HG02588 (cell line): ENCODE measurements at regions not wholly inside any gene's neighbourhood (a gene's known extent, or its start where the extent isn't known, plus 50 kb on each side); places are given as distances from the start of the nearest gene placed in this dataset.

Experiments used
- ATAC-seq: cut with Tn5 transposase; IDR thresholded peaks from one replicate; pipeline ENCODE4 v1.9.1; 2021; ENCODE audit warnings: mild to moderate bottlenecking, moderate library complexity; ENCODE audit not compliant: unreplicated experiment

DNA sequence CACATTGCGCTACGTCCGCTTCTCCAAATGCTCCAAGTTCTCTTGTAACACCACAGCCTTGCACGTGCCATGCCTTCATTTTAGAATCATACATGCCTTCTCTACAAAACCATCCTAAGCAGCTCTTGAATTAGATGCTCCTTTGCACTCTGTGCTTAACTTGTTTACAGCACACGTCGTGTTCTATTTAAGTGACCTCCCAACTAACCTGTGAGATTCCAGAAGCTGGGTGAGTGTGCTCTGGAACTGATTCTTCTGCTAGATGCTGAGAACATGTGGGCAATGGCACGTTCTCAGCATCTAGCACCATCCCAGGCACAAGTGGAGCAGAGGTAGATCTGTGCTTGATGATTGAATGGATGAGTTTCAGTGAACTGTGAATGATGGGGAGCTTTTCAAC lies 100.0 kb upstream of the NEDD9 start:
- ATAC-seq = no peak

DNA sequence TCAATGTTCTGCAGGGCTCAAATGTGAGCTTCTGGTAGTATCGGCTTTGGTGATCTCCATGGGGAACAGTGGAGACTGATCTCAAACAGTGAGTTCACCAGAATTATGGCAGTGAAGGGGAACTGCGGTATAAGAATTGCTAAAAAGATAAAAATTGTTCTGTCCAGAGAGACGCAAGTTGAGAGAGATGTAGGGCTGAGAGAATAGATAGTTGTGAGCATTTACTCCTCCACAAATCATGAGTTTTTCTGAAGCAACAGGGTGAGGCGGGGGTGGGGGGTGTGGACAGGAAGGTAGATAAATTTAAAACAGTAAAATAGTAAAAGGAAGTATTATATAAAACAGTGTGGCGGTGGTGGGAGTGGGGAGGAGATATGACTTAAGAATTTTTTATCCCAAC lies 98.6 kb upstream of the NEDD9 start:
- ATAC-seq = no peak

DNA sequence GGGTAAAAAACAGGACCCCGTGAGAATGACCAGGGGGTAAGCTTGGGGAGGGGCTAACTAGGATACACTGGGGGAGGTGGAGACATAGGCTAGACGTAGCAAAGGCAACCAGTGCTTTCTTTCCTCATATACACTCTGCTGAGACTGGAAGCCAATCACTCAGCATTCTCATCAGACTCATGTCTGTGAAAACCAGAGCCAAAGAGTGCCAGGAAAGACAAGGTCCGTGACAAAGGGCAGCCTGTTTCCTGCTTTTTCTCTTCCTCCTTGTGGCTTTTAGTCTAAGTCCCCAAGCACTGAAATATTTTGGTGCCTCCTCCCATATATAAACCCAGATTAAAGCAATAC lies 97.9 kb upstream of the NEDD9 start:
- ATAC-seq = no peak

DNA sequence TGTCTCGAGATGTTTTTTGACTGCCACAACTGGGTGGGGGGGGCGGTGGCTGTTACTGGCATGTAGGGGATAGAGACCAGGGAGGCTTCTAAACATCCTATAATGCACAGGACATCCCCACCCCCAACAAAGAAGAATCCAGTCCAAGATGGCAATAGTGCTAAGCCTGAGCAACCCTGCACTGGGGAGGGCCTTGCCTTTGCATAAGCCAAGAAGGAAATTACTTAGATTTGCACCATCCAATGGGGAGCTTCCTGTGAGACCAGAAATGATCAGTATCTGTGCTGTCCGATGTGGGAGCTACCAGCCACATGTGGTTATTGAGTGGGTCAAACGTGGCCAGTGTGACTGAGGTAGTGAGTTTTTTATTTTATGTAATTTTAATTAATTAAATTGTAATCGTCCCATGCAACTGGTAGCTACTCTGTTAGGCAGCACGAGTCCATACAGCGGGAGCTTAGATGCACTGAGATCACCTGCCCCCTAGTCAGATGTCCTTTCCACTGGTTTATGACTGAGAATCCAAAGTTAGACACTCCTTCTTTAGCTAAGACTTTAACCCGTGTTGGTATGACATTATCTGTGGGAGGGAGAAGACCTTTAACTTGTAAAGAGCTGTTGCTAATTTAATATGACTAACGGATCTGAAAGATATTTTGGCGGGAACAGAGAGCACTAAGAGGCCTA lies 97.4 kb upstream of the NEDD9 start:
- no peak for ATAC-seq

DNA sequence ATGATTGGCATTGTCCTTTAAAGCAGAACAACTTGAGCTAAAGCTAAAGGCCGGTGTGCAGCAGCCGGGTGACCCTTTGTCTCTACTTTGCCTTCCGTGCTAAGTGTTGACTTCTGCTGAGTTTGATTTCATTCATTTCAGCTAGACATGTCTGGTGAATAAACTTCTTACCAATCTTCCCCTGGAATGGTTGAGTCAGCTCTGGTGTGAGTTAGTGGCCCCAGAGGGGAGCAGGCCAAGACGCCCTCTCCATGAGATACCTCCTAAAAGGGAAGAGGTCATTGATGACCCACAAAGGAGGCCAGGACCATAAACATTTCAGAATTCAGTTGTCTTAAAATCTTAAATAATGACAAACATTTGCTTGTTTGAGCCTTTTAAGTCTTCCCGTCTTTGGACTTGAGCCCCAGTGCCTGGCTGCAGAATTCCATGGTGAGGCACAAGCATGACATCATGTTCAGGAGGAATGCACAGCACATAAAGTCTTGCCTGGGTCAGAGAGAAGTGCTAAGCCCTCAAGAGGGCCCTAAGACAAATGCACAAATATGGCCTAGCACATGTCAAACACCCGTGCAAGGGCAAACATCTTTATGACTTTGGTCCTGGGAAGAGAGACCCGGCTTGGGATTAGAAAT lies 96.3 kb upstream of the NEDD9 start:
- ATAC-seq = no peak

DNA sequence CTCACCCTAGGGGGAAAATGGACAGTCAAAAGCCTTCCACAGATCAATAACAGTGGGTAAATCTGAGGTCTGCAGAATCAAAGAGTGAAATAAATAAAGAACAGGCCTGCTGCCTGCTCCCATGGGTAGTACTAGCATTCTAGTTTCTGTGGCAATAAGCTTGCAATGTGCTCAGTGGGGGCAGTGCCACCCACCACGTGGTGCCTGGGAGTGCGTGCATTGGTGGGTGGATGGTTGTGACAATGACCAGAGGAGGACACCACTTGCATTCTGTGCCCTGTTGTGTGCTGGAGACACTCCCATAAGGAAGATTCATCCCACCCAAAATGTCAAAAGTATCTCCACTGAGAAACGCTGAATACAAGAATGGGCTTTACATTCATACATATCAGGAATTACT lies 95.5 kb upstream of the NEDD9 start:
- ATAC-seq = no peak

DNA sequence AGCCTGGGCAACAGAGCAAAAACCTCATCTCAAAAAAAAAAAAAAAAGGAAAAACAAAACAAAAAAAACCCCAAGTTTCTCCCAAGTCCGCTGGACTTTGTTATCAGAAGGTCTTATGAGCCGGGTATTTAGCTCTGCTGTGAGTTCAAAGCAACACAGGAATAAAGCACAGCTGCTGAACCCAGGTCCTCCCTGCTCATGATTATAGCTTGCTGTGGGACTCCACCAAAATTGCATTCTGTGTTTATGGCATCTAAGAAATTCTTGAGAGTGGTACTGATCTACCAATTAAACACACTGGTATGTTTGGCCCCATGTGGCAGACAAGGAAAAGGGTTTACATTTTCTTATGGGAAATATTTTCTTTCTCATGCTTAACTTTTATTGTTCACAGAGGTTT lies 93.6 kb upstream of the NEDD9 start:
- ATAC-seq = no peak

DNA sequence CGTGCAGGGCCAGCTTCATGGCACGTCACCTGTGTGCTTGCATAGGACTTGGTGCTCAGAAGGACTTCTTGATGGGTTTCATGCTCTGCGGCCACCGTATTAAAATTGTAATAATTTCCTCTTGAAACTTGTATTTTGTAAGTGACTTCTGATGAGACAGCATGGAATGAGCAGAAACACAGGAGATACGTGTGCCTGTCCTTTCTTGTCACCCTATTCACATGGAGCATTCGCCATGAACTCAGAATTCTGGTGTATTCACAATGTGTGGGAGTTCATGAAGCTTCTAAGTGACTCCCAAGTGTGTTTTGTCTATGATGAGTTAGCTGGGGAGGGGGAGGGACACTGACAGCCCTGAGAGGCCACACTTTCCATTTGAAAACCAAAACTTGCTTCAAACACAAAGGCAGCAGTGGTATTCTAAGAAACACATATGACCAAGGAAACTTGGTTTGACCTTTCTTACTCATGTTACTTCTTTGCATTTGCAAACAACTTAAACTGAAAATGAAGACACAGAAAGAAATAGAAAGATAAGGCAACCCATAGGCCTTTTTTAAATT lies 92.1 kb upstream of the NEDD9 start:
- ATAC-seq = peak; percentile 75

DNA sequence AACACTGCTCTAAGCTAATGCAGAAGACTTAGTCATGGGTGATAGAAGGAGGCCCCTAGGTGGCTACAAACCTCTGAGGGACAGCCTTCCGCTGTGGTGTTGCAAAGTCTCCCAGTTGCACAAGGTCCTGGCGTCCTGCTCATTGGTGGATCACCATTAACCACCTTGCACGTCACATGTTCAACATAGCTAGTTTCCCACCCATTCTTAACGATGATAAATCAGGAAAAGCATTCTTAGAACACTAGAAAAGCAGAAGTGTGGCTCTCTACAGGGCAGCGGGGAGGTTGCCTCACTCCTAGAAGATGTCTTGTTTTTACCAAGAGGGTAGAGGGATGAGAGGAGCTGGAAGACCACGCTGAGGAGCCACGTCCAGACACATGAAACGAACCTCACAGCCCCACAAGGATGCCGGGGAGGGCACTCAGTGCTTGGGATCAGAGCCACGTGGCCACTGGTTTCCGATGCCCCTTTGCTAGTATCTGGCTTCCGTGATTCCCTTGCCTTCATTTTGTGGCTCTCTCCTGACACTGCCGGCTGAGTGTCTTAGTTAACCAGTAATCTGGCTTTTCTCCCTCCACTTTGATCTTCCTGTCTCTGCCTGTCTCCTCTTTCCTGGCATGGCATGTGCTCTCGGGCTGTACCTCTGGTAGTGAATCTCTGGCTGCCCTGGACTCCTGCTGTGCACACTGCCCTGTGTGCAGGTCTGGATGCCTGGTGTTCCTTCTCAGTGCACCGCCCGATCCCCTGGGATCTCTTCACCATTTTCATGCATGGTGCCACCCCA lies 91.4 kb upstream of the NEDD9 start:
- ATAC-seq = no peak

DNA sequence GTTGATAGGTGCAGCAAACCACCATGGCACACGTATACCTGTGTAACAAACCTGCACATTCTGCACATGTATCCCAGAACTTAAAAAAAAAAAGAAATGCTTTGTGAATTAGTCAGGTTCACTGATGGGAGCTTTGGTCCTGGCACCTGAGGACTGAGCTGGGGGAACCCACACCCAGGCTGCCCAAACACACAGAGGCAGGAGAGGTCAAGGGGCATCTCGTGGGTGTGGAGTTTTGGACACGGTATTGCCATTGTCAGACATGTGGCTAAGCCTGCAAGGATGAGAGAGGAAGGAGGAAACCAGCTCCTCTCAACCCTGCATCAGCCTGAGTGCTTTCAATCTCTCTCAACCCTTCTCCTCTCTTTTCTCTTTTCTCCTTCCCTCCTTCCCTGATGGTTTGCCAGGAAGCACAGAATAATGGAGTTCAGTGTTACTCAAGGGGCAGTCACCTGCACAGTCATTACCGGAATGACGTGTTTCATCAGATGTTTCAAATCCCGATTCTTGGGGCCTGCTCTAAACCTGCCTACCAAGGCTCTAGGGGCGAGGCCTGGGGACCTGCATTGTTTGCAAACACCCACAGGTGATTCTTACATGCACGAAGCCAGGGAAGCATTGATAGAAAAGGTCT lies 89.9 kb upstream of the NEDD9 start:
- ATAC-seq = no peak

DNA sequence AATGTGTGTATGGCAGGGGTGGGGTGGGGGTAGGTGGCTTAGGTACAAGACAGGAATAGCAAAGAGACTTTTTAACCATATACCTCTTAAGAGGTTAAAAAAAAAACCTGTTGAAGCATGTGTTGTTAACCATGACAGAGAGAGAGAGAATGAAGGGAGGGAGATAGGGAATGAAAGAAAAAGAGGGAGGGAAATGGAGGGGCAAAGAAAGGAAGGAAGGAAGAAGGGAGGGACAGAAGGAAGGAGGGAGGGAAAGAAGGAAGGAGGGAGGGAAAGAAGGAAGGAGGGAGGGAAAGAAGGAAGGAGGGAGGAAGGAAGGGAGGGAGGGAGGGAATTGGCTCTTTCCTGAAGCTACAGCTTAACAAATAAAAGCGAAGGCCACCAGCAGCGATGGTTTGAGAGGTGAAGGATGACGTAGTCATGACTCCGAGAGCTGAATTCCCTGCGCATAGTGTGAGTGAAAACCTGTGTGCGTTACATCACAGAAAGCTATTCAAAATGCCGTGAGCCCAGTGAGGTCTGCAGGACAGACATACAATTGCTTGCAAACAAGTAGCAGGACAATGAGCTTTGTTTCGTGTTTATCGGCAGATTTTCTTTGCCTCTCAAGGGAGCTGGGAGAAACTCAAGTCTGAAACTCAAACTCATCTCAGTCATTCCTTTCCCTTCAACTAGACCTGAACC lies 88.6 kb upstream of the NEDD9 start:
- no peak for ATAC-seq

DNA sequence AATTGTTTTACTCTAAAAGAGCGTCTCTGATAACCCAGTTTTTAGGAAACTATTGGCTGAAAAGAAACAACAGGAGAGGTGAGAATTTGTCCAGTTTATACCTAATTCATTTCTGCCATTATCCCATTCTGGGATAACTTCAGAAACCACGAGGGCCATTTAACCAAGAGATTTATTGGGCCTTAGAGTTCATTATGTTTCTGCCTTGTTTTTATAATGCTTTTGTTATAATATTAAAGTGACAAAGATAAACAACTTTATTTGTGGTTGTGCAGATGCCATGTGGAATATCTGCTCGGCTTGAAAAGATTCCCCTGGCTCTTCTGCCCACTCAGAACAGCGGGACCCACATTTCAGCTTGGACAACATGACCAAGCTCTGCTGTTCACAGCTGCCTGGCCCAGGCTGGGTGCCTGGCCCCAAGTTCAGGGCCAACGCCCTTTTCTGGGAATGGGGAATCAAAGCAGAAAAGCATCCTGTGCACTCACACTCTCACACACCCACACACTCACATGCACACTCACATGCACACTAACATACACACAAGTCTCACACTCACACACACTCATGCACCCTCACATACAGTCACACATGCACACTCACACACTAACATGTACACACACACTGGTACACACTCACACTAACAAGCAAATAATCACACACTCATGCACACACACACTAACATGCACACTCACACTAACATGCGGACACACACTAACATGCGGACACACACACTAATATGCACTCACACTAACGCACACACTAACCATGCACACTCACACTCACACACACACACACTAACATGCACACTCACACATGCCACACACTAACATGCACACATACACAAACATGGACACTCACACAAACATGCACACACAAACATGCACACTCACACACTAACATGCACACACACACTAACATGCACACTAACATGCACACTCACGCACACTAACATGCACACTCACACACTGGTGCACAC lies 86.7 kb upstream of the NEDD9 start:
- no peak for ATAC-seq

DNA sequence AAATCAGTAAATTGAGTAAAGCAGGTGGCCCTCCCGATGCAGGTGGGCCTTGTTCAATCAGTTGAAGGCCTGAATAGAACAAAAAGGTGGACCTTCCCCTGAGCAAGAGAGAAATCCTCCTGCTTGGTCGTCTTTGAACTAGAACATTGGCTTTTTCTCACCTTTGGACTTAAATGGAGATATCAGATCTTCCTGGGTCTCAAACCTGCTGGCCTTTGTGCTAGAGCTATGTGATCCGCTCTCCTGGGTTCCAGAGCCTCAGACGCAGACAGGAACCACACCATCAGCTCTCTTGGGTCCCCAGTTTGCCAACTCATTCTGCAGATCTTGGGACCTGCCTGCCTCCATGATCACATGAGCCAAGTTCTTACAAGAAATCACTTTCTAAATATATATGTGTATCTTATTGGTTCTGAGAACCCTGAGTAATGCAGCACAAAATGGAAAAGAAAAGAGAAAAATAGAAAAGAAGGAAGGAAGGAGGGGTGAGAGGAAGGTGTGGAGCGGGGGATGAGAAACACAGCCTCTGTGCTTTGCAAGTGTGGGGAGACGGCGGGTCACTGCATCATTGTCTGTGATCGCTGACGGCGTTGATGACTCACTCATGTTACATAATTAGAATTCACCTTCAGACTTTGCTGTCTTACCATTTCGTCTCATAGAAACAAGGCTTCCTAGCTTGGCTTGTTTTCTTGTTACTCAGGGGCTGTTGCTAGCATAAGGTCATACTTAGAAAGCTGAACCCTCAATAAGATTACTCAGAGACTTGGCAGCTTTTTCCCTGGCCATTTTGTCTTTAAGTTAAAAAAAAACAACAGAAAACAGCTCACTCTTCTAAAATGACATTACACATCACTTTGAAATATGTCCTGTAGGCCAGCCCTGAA lies 85.7 kb upstream of the NEDD9 start:
- ATAC-seq = no peak

DNA sequence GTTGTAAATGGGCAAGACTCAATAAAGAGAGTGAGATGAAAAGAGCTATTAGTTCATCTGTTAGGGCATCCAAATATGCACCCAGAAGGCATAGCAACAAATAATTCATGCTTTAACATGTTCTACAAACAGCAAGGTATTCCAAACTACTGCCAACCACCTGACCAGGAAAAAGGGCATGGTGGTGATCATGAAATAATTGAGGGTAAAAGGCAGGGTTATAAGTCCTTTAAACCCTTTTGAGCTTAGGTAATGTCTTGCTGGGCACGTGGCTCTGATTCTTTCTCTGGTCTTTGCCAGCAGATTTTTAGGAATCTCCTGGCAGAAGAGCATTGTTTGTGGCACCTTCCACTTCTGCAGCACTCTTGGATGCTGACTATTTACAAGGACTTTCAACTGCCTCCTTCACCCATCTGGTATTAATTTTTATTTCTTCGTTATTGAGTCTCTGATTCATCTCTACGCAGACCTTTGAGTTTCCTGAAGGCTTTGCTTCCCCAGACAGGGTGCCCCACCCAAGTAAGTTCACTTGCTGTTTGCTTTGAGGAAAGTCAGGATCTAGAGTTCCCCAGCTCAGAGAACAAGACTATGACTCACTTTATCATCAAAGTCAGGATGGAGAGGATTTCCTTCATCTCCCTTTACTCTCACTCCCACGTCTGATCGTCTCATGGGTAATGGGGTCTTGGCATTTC lies 83.4 kb upstream of the NEDD9 start:
- ATAC-seq = no peak

DNA sequence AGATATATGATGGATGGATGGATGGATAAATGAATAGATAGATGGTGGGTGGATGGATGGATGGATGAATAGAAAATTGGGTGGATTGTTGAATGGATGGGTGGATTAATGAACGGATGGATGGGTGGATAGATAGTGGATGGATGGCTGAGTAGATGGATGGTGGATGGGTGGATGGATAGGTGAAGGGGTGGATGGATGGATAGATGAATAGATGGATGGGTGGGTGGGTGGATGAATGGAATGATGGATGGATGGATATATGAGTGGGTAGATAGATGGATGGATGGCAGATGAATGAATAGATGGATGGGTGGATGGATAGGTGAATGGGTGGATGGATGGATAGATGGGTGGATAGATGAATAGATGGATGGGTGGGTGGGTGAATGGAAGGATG lies 80.7 kb upstream of the NEDD9 start:
- ATAC-seq = no peak

DNA sequence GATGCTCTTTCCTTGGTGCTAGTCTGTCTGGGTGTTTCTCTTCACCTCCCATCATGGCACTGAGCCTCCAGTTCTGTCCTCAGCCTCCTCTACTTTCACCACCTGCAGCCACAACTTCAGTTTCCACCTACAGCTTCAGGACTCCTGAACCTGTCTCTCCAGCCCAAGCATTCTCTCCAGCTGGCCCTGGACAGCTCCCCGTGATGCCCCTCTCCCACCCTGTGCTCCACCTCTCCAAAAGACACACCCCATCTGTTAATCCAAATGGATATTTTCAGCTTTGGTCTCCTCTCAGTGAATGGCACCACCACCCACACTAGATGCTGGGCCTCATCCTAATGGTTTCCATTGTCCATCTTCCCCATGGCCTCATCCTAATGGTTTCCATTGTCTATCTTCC lies 79.5 kb upstream of the NEDD9 start:
- no peak for ATAC-seq

DNA sequence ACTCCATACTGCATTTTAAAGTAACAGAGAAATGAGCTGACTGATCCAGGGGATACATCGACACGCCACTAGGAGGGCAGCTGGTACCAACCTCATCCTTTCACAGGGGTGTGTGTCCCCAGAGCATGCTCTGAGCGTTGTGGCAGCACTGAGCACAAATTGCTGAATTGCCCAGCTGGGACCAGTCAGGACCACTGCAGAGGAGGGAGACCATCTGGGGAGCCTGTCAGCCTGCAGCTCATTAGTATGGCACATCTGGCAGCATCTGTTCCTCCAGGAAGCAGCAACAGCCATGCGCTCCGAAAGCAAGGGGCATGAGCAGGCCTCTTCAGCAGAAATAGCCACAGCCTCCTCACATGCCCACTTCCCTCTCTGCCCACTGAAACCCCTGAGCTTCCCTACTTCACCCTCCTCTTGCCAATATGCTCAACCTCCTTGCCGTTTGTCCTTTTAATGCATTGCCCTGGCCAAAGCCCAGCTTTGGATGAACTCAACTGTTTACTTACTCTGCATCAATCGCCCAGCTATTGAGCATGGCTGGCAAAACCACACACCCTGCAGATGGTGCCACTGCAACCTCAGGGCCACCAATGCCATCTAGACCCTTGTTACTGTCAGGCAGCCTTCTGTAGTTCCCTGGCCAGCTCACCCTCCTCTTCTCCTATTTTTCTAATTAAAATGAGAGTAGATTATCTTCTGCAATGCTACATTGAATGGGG lies 77.6 kb upstream of the NEDD9 start:
- ATAC-seq = no peak

DNA sequence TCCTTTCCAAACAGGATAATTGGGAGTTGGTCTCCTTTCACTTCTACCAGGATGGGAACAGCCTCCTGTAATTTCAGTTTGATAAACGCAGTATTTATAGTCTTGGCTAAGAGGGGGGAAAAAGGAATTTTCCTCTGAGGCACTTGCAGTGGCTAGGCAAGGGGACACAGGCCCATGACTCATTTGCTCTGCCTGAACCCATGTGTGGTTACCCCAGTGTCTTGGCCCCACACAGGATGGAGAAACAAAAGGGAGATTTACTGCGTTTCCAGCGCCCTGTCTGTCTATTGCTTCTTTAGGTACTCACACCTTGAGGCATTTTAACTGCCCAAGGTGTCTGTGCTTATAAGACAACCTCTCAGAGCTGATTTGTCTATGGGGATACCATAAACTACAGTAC lies 74.8 kb upstream of the NEDD9 start:
- no peak for ATAC-seq
